Naive thymus-derived CD8-positive, alpha-beta T cell (primary cell): ENCODE measurements at regions not wholly inside any gene's neighbourhood (a gene's known extent, or its start where the extent isn't known, plus 50 kb on each side); places are given as distances from the start of the nearest gene placed in this dataset.
A peak's percentile ranks its signal among the peaks of the same experiment; 100 is the strongest.
"Not testable (repeated sequence)": the region's sequence is repeated elsewhere in the genome, so short reads cannot be mapped to it uniquely, and the experiment has no call there.

Experiments used
- ATAC-seq, 2 donors: fragments of 150-1000 bp; cut with Tn5 transposase in 1 of 2; sonication (Bioruptor Pico), chemical (Tn5 transposase) in 1 of 2; 1 replicate in 1 of 2; 2 replicates in 1 of 2; pipeline ENCODE4 v1.10.0; 2021; ENCODE audit warnings: mild to moderate bottlenecking in 2 of 2, moderate library complexity in 2 of 2
- POLR2A ChIA-PET: fragments of 350-600 bp; sonication (Branson Sonifier 250); formaldehyde crosslinking; loops from one replicate; lab custom pipeline; 2021; ENCODE audit warnings: antibody characterized with exemption; lab: Charles Lee
- DNase-seq, 10 donors: peaks; one replicate each; pipeline versions ENCODE4 v3.0.0 to v3.0.0-alpha.2; 2020 to 2022
- H3K27ac Mint-ChIP-seq, 10 donors: one replicate each; pipeline ENCODE4 v1.8.0; 2020 to 2022; ENCODE audit warnings: mild to moderate bottlenecking in 10 of 10, mixed read lengths in 10 of 10, moderate library complexity in 4 of 10, inconsistent platforms in 1 of 10
- H3K27me3 Mint-ChIP-seq, 5 donors: one replicate each; pipeline ENCODE4 v1.8.0; 2021 to 2022; ENCODE audit warnings: mixed read lengths in 5 of 5
- H3K36me3 Mint-ChIP-seq, 3 donors: one replicate each; pipeline ENCODE4 v1.8.0; 2020 to 2022; ENCODE audit warnings: mixed read lengths in 3 of 3, mild to moderate bottlenecking in 2 of 3, inconsistent platforms in 1 of 3
- H3K4me1 Mint-ChIP-seq, 4 donors: one replicate each; pipeline ENCODE4 v1.8.0; 2021 to 2022; ENCODE audit warnings: mixed read lengths in 4 of 4
- H3K4me3 Mint-ChIP-seq, 10 donors: one replicate each; pipeline ENCODE4 v1.8.0; 2020 to 2022; ENCODE audit warnings: mild to moderate bottlenecking in 10 of 10, mixed read lengths in 10 of 10, moderate library complexity in 6 of 10, inconsistent platforms in 1 of 10
- H3K9me3 Mint-ChIP-seq, 9 donors: one replicate each; pipeline ENCODE4 v1.8.0; 2020 to 2022; ENCODE audit warnings: mixed read lengths in 9 of 9, mild to moderate bottlenecking in 3 of 9, inconsistent platforms in 1 of 9, moderate library complexity in 1 of 9

DNA sequence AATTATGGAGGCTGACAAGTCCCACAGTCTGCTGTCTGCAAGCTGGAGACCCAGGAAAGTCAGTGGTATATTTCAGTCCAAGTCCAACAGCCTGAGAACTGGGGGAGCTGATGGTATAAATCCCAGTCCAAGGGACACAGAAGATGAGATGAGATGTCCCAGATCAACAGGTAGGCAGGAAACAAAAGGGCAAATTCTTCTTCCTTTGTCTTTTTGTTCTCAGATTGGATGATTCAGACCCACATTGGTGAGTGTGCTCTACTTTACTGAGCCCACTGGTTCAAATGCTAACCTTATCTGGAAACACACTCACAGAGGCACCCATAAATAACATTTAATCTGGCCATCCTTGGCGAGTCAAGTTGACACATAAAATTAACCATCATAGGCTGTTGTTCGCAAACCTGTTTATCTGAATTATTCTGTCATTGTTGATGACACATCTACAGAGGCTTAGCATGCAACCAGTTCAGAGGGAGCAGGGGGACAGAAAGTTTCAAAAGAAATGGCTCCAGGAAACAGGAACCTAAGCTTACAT, 62.7 kb upstream of the ITGA11 start:
- H3K27ac Mint-ChIP-seq, result no peak overlapping the region
- ATAC-seq, result no peak

GRCh38 chr15:68495221-68495950, 63.4 kb upstream of the ITGA11 start:
- no peak for ATAC-seq
- POLR2A ChIA-PET, result no interaction called here
- H3K36me3 Mint-ChIP-seq, result no peaks in the 10 kb centered on the region
- peaks cover 15 to 23% (median 18%) of the 10 kb centered on the region in 5 donors for H3K27me3 Mint-ChIP-seq
- H3K4me1 Mint-ChIP-seq, result peaks cover 0 to 2% (median 0%) of the 10 kb centered on the region in 4 donors
- no peak overlapping the region for H3K27ac Mint-ChIP-seq
- peaks cover 0 to 3% (median 0%) of the 10 kb centered on the region in 9 donors for H3K9me3 Mint-ChIP-seq
- no peak overlapping the region for H3K4me3 Mint-ChIP-seq
- no peak for DNase-seq

More for the DNA sequence above, 62.7 kb upstream of the ITGA11 start:
- peak in 1 of 10 donors; percentile 1 for DNase-seq
- Mint-ChIP-seq H3K27me3 (peaks cover 15 to 23% (median 18%) of the 10 kb centered on the region in 5 donors), H3K9me3 (peaks cover 0 to 3% (median 0%) of the 10 kb centered on the region in 9 donors), H3K4me1 (peaks cover 0 to 2% (median 0%) of the 10 kb centered on the region in 4 donors), H3K4me3 (no peak overlapping the region), H3K36me3 (no peaks in the 10 kb centered on the region)
- POLR2A ChIA-PET, result no interaction called here

DNA sequence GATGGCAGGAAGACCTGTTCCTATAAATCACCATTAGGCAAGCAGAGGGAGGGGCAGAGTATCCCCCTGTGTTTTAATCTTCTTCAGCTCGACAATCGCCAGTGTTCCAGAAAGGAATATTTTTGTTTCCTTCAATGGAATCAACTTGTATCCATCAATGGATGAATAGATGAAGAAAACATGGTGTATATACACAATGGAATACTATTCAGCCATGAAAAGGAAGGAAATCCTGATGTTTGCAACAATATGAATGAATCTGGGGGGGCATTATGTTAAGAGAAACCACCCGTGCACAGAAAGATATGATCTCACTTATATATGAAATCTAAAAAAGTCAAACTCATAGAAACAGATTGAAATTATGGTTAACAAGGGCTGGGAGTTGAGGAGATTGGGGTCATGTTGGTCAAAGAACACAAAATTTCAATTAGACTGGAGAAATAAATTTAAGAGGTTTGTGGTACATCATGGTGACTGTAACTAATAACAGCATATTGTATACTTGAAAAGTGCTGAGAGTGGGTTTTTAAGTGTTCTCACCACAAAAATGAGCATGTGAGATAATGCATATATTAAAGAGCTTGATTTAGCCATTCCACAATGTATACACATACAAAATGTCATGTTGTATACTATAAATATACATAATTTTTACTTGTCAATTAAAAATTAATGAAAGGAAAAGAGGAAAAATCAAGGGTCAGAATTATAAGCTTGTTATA, 64.2 kb upstream of the ITGA11 start:
- H3K36me3 Mint-ChIP-seq, result no peaks in the 10 kb centered on the region
- ATAC-seq (no peak), DNase-seq (no peak)
- POLR2A ChIA-PET, result no interaction called here
- H3K27ac Mint-ChIP-seq, result no peak overlapping the region
- H3K4me3 Mint-ChIP-seq, result no peak overlapping the region
- H3K9me3 Mint-ChIP-seq, result peaks cover 0 to 3% (median 0%) of the 10 kb centered on the region in 9 donors
- H3K4me1 Mint-ChIP-seq, result peaks cover 0 to 2% (median 0%) of the 10 kb centered on the region in 4 donors
- H3K27me3 Mint-ChIP-seq, result peaks cover 10 to 15% (median 14%) of the 10 kb centered on the region in 5 donors

DNA sequence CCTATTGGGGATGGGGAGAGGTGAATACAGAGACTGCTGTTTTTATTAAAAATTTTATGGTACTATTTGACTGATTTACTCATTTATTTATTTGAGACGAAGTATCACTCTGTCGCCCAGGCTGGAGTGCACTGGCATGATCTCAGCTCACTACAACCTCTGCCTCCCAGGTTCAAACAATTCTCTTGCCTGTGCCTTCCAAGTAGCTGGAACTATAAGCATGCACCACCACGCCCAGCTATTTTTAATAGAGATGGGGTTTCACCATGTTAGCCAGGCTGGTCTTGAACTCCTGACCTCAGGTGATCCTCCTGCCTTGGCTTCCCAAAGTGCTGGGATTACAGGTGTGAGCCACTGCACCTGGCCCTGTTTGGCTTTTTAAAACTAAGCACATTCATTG, 64.8 kb upstream of the ITGA11 start:
- H3K9me3 Mint-ChIP-seq, ATAC-seq, H3K4me3 Mint-ChIP-seq, H3K36me3 Mint-ChIP-seq, H3K27ac Mint-ChIP-seq, POLR2A ChIA-PET, DNase-seq, H3K4me1 Mint-ChIP-seq: not testable (repeated sequence)
- H3K27me3 Mint-ChIP-seq, result peaks cover 6 to 12% (median 12%) of the 10 kb centered on the region in 5 donors

- DNase-seq, result no peak
- Mint-ChIP-seq H3K27me3 (peaks cover 4 to 14% (median 10%) of the 10 kb centered on the region in 5 donors), H3K9me3 (peaks cover 0 to 3% (median 0%) of the 10 kb centered on the region in 9 donors), H3K27ac (no peak overlapping the region), H3K4me3 (no peak overlapping the region), H3K36me3 (no peaks in the 10 kb centered on the region), H3K4me1 (peaks cover 0 to 2% (median 0%) of the 10 kb centered on the region in 4 donors)
- POLR2A ChIA-PET, result no interaction called here
- no peak for ATAC-seq
Measured at GRCh38 chr15:68497206-68497910, 65.4 kb upstream of the ITGA11 start.

- Mint-ChIP-seq H3K36me3 (no peaks in the 10 kb centered on the region), H3K27ac (no peak overlapping the region), H3K4me3 (no peak overlapping the region), H3K9me3 (peaks cover 0 to 3% (median 0%) of the 10 kb centered on the region in 9 donors), H3K4me1 (peaks cover 0 to 2% (median 0%) of the 10 kb centered on the region in 4 donors), H3K27me3 (peaks cover 4 to 12% (median 9%) of the 10 kb centered on the region in 5 donors)
- DNase-seq, result no peak
- no peak for ATAC-seq
- POLR2A ChIA-PET, result no interaction called here
Measured at GRCh38 chr15:68498076-68498475, 66.1 kb upstream of the ITGA11 start.

DNA sequence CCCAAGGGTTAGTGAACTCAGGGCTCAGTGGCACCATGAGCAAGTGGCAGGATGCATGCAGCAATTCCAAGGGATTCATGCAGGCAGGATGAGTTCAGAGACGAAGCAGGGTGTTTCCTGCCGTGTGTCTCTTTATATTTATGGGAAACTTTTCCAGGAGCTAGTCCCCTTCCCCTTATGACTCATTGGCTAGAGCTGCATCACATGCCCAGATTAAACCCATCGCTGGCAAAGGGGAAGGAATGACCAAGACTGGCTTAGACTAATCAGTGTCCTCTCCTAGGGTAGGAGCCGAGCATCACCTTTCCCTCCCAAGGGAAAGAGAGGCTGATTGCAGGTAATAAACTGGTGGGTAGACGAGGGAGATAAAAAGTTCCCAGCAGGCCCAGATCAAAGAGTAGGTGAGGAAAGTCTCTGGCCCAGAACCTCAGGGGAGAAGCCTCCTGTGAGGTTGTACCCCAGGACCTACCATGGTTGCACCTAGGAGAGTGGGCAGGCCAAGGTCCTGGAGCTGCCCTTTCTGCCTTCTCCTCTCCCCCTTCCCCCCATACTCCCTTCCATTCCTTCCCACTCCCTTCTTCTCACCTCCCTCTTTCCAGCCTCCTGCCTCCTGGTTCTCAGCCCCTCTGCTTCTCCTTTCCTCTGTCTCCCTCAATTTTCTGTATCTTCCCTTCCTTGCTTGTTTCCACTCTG, 67.8 kb upstream of the ITGA11 start:
- ATAC-seq, result no peak
- no peak for DNase-seq
- Mint-ChIP-seq H3K9me3 (peaks cover 0 to 3% (median 0%) of the 10 kb centered on the region in 9 donors), H3K4me1 (peaks cover 0 to 7% (median 5%) of the 10 kb centered on the region in 4 donors), H3K27ac (no peak overlapping the region), H3K27me3 (peaks cover 0 to 8% (median 0%) of the 10 kb centered on the region in 5 donors), H3K36me3 (no peaks in the 10 kb centered on the region), H3K4me3 (no peak overlapping the region)
- POLR2A ChIA-PET, result no interaction called here

GRCh38 chr15:68500363-68501258, 68.6 kb upstream of the ITGA11 start:
- POLR2A ChIA-PET, result no interaction called here
- no peaks in the 10 kb centered on the region for H3K36me3 Mint-ChIP-seq
- H3K4me3 Mint-ChIP-seq, result no peak overlapping the region
- H3K4me1 Mint-ChIP-seq, result peaks cover 0 to 11% (median 7%) of the 10 kb centered on the region in 4 donors
- peaks cover 0 to 7% (median 3%) of the 10 kb centered on the region in 5 donors for H3K27me3 Mint-ChIP-seq
- DNase-seq (no peak), ATAC-seq (no peak)
- H3K9me3 Mint-ChIP-seq, result peaks cover 0 to 3% (median 0%) of the 10 kb centered on the region in 9 donors
- H3K27ac Mint-ChIP-seq, result no peak overlapping the region

DNA sequence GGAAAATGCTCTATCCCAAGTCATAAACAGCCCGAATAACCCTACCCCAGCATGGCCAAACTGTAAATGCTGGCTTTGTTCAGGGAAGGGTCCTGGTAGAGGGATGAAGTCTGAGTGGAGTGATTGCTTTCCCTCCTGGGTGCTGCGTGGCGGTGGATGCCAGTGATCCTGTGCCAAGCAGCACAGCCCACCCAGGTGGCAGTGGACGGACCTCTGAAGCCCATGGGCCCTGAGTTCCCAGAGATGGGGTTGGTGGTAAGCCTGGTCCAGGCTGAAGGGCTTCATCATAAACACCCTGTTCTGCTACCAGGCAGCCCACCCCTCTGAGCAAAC, 69.3 kb upstream of the ITGA11 start:
- Mint-ChIP-seq H3K27me3 (peaks cover 0 to 10% (median 3%) of the 10 kb centered on the region in 5 donors), H3K27ac (no peak overlapping the region), H3K4me3 (no peak overlapping the region), H3K36me3 (no peaks in the 10 kb centered on the region), H3K4me1 (peaks cover 0 to 11% (median 7%) of the 10 kb centered on the region in 4 donors), H3K9me3 (no peaks in the 10 kb centered on the region)
- DNase-seq, result no peak
- POLR2A ChIA-PET, result no interaction called here
- no peak for ATAC-seq

DNA sequence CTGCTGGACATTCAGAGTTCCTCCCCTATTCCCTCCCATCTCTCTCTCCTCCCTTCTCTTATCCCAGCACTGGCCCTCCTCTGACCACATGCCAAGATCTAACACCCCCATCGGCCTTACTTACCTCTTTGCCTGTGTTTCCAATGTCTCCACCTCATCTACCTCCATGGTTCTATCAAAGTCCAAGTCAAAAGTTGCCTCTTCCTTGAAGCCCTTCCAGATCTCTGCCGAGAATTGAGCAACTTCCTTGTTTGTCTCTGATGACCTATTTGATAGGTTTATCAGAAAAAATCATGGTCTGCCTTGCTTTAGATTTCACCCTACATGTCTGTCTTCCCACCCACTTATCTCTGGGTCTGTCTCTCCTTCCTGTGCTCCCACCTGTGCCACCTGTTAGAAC, 69.7 kb upstream of the ITGA11 start:
- POLR2A ChIA-PET, result no interaction called here
- peaks cover 0 to 11% (median 7%) of the 10 kb centered on the region in 4 donors for H3K4me1 Mint-ChIP-seq
- H3K9me3 Mint-ChIP-seq, result no peaks in the 10 kb centered on the region
- no peak overlapping the region for H3K4me3 Mint-ChIP-seq
- no peak overlapping the region for H3K27ac Mint-ChIP-seq
- H3K27me3 Mint-ChIP-seq, result peaks cover 0 to 10% (median 3%) of the 10 kb centered on the region in 5 donors
- no peak for DNase-seq
- no peaks in the 10 kb centered on the region for H3K36me3 Mint-ChIP-seq
- ATAC-seq, result no peak

DNA sequence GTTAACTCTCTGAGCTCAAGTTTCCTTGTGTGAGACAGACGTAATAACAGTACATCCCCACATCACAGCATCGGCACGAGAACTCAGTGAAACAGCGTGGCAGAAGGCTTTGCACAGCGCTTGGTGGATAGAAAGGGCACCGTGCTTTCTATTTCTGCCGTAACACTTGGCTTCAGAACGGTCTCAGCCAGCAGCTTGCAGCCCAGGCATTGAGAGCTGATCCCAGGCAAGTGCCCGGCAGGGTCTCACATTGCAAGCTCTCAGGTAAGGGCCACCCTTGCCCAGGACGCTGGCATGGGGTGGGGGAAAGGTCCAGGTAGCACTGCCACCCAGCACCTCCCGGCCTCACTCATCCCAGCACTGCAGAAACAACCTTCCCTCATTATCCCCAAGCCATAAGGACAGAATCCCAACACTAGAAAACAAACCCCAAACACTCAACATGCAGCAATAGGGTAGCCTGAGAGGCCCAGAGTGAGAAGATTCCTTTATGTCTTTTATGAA, 70.5 kb upstream of the ITGA11 start:
- H3K4me1 Mint-ChIP-seq, result peaks cover 0 to 11% (median 7%) of the 10 kb centered on the region in 4 donors
- no peak overlapping the region for H3K4me3 Mint-ChIP-seq
- peaks cover 0 to 10% (median 3%) of the 10 kb centered on the region in 5 donors for H3K27me3 Mint-ChIP-seq
- no peak for ATAC-seq
- DNase-seq, result no peak
- no peak overlapping the region for H3K27ac Mint-ChIP-seq
- H3K36me3 Mint-ChIP-seq, result no peaks in the 10 kb centered on the region
- POLR2A ChIA-PET, result no interaction called here
- H3K9me3 Mint-ChIP-seq, result no peaks in the 10 kb centered on the region
